ENCODE measurements at regions not wholly inside any gene's neighbourhood (a gene's known extent, or its start where the extent isn't known, plus 50 kb on each side); places are given as distances from the start of the nearest gene placed in this dataset.

DNA sequence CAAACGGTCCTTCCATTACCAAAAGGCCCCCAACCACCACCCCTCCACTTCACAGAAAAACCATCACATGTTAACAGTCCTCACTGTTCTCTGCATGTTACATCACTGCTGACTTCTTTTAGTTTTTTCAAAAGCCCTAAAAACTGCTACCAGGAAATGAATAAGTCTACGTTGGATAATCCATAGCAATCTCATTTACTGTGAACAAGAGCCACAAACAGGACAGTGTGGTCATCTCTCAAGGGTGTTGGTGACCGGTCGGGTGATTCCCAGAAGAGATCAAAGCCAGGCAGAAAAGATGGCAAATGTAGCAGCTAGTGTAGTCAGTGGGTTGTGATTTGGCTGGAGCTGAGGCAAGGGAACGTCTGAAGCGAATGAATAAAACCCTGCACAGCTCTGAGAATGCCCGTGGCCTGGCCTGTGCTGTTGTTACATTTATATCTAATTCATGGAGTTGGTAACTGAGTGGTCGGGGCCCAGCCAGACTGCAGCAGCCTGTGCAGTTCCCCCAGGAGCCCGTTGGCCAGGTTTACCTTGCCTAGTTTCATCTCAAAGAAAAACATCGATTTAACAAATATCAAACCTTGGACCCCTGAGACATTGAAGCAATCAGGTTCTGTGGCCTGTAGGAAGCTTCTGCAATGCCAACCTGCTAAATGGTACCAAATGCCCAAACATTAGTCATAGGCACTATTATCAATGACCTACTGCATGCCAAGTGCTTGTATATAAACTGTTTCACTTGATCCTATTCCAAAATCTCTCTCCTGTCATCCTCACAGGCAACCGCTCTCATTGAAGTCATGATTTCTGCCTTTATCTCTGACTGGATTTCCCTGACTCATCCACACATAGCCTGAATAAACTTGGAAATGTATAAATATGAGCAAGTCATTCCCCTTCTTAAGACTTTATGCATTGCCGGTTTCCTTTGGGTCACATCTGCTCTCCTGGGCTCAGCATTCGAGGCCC, 153.8 kb upstream of the SERP2 start:
- Mint-ChIP-seq H3K9me3 (no peaks in the 10 kb centered on the region), H3K27ac (no peak overlapping the region), H3K4me1 (peaks cover 4% of the 10 kb centered on the region), H3K4me3 (no peak overlapping the region), H3K27me3 (ENCODE audit: insufficient read depth, low read depth, poor library complexity) (peaks cover 2% of the 10 kb centered on the region), H3K36me3 (ENCODE audit: low read depth) (no peaks in the 10 kb centered on the region)
- H3K36me3 ChIP-seq (ENCODE audit: insufficient read depth): no peaks in the 10 kb centered on the region
- peaks cover 10% of the 10 kb centered on the region; the same call in 1 of the 2 replicates for H3K9me2 ChIP-seq (ENCODE audit: insufficient read depth)
- ATAC-seq: no peak
- no peak overlapping the region for H3K4me2 ChIP-seq
- H3K4me1 ChIP-seq (ENCODE audit: insufficient read depth): peaks cover 6% of the 10 kb centered on the region; the same call in 1 of the 2 replicates
- no peak overlapping the region for H3K4me3 ChIP-seq
- no peaks in the 10 kb centered on the region for H3K27me3 ChIP-seq (ENCODE audit: insufficient read depth)
- H3K79me2 ChIP-seq (replicated peaks; ENCODE audit: insufficient read depth): no peaks in the 10 kb centered on the region
- TF ChIP-seq, protein P1, sequence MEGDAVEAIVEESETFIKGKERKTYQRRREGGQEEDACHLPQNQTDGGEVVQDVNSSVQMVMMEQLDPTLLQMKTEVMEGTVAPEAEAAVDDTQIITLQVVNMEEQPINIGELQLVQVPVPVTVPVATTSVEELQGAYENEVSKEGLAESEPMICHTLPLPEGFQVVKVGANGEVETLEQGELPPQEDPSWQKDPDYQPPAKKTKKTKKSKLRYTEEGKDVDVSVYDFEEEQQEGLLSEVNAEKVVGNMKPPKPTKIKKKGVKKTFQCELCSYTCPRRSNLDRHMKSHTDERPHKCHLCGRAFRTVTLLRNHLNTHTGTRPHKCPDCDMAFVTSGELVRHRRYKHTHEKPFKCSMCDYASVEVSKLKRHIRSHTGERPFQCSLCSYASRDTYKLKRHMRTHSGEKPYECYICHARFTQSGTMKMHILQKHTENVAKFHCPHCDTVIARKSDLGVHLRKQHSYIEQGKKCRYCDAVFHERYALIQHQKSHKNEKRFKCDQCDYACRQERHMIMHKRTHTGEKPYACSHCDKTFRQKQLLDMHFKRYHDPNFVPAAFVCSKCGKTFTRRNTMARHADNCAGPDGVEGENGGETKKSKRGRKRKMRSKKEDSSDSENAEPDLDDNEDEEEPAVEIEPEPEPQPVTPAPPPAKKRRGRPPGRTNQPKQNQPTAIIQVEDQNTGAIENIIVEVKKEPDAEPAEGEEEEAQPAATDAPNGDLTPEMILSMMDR (conservative IDR thresholded peaks at IDR 0.05; ENCODE audit: low read depth in 2 of 2): no peak
- no peak for TF ChIP-seq ZNF331 (CRISPR knock-in tag; IDR thresholded peaks at IDR 0.05; ENCODE audit: low read depth)
- DNase-seq (ENCODE audit: low spot score): no peak
- H4K20me1 ChIP-seq (replicated peaks; ENCODE audit: insufficient read depth): no peaks in the 10 kb centered on the region
- H2AFZ ChIP-seq: no peak overlapping the region
- no peak overlapping the region for H3K27ac ChIP-seq (ENCODE audit: low read depth)
- no peaks in the 10 kb centered on the region for H3F3A ChIP-seq (replicated peaks; ENCODE audit: low read depth)

DNA sequence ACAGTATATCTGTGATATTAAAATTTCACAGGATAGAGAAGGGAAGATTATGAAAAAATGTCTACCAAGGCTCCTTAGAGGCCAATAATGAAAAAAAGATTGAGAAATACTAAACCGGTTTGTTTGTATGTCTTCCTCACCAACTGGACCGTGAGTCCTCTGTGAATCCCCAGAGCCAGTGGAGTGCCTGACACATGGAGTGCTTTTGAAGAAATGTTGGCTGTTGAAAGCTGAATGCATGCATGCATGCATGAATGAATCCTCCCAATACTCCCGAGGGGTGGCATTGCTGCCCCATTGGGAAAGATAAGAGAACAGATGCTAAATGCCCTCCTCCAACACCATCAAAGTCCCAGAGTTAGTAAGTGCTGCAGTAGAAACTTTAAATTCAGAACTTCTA, 152.7 kb upstream of the SERP2 start:
- Histone ChIP-seq H3K27me3 (ENCODE audit: insufficient read depth) (no peaks in the 10 kb centered on the region), H3K36me3 (ENCODE audit: insufficient read depth) (no peaks in the 10 kb centered on the region), H3K4me1 (ENCODE audit: insufficient read depth) (peaks cover 6% of the 10 kb centered on the region; the same call in 1 of the 2 replicates), H4K20me1 (replicated peaks; ENCODE audit: insufficient read depth) (no peaks in the 10 kb centered on the region), H3K4me3 (no peak overlapping the region), H2AFZ (no peak overlapping the region), H3K27ac (ENCODE audit: low read depth) (no peak overlapping the region), H3F3A (replicated peaks; ENCODE audit: low read depth) (no peaks in the 10 kb centered on the region), H3K9me2 (ENCODE audit: insufficient read depth) (peaks cover 21% of the 10 kb centered on the region; the same call in 1 of the 2 replicates), H3K79me2 (replicated peaks; ENCODE audit: insufficient read depth) (no peaks in the 10 kb centered on the region), H3K4me2 (no peak overlapping the region)
- Mint-ChIP-seq H3K27ac (no peak overlapping the region), H3K4me1 (peaks cover 4% of the 10 kb centered on the region), H3K27me3 (ENCODE audit: insufficient read depth, low read depth, poor library complexity) (peaks cover 2% of the 10 kb centered on the region), H3K36me3 (ENCODE audit: low read depth) (no peaks in the 10 kb centered on the region), H3K9me3 (no peaks in the 10 kb centered on the region), H3K4me3 (no peak overlapping the region)
- ATAC-seq (no peak), DNase-seq (ENCODE audit: low spot score) (no peak)
- TF ChIP-seq EZH2 (IDR thresholded peaks at IDR 0.05; ENCODE audit: low read depth, unreplicated experiment) (no peak), CREB1 (CRISPR knock-in tag; IDR thresholded peaks at IDR 0.05; ENCODE audit: low read depth) (no peak), ZNF114 (CRISPR knock-in tag; IDR thresholded peaks at IDR 0.05) (no peak), EZH2phosphoT487 (IDR thresholded peaks at IDR 0.05; ENCODE audit: unreplicated experiment) (no peak), ZNF331 (CRISPR knock-in tag; IDR thresholded peaks at IDR 0.05; ENCODE audit: low read depth) (no peak)
- TF ChIP-seq, protein P2, sequence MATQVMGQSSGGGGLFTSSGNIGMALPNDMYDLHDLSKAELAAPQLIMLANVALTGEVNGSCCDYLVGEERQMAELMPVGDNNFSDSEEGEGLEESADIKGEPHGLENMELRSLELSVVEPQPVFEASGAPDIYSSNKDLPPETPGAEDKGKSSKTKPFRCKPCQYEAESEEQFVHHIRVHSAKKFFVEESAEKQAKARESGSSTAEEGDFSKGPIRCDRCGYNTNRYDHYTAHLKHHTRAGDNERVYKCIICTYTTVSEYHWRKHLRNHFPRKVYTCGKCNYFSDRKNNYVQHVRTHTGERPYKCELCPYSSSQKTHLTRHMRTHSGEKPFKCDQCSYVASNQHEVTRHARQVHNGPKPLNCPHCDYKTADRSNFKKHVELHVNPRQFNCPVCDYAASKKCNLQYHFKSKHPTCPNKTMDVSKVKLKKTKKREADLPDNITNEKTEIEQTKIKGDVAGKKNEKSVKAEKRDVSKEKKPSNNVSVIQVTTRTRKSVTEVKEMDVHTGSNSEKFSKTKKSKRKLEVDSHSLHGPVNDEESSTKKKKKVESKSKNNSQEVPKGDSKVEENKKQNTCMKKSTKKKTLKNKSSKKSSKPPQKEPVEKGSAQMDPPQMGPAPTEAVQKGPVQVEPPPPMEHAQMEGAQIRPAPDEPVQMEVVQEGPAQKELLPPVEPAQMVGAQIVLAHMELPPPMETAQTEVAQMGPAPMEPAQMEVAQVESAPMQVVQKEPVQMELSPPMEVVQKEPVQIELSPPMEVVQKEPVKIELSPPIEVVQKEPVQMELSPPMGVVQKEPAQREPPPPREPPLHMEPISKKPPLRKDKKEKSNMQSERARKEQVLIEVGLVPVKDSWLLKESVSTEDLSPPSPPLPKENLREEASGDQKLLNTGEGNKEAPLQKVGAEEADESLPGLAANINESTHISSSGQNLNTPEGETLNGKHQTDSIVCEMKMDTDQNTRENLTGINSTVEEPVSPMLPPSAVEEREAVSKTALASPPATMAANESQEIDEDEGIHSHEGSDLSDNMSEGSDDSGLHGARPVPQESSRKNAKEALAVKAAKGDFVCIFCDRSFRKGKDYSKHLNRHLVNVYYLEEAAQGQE (IDR thresholded peaks at IDR 0.05; ENCODE audit: unreplicated experiment): no peak
- TF ChIP-seq, protein P3, sequence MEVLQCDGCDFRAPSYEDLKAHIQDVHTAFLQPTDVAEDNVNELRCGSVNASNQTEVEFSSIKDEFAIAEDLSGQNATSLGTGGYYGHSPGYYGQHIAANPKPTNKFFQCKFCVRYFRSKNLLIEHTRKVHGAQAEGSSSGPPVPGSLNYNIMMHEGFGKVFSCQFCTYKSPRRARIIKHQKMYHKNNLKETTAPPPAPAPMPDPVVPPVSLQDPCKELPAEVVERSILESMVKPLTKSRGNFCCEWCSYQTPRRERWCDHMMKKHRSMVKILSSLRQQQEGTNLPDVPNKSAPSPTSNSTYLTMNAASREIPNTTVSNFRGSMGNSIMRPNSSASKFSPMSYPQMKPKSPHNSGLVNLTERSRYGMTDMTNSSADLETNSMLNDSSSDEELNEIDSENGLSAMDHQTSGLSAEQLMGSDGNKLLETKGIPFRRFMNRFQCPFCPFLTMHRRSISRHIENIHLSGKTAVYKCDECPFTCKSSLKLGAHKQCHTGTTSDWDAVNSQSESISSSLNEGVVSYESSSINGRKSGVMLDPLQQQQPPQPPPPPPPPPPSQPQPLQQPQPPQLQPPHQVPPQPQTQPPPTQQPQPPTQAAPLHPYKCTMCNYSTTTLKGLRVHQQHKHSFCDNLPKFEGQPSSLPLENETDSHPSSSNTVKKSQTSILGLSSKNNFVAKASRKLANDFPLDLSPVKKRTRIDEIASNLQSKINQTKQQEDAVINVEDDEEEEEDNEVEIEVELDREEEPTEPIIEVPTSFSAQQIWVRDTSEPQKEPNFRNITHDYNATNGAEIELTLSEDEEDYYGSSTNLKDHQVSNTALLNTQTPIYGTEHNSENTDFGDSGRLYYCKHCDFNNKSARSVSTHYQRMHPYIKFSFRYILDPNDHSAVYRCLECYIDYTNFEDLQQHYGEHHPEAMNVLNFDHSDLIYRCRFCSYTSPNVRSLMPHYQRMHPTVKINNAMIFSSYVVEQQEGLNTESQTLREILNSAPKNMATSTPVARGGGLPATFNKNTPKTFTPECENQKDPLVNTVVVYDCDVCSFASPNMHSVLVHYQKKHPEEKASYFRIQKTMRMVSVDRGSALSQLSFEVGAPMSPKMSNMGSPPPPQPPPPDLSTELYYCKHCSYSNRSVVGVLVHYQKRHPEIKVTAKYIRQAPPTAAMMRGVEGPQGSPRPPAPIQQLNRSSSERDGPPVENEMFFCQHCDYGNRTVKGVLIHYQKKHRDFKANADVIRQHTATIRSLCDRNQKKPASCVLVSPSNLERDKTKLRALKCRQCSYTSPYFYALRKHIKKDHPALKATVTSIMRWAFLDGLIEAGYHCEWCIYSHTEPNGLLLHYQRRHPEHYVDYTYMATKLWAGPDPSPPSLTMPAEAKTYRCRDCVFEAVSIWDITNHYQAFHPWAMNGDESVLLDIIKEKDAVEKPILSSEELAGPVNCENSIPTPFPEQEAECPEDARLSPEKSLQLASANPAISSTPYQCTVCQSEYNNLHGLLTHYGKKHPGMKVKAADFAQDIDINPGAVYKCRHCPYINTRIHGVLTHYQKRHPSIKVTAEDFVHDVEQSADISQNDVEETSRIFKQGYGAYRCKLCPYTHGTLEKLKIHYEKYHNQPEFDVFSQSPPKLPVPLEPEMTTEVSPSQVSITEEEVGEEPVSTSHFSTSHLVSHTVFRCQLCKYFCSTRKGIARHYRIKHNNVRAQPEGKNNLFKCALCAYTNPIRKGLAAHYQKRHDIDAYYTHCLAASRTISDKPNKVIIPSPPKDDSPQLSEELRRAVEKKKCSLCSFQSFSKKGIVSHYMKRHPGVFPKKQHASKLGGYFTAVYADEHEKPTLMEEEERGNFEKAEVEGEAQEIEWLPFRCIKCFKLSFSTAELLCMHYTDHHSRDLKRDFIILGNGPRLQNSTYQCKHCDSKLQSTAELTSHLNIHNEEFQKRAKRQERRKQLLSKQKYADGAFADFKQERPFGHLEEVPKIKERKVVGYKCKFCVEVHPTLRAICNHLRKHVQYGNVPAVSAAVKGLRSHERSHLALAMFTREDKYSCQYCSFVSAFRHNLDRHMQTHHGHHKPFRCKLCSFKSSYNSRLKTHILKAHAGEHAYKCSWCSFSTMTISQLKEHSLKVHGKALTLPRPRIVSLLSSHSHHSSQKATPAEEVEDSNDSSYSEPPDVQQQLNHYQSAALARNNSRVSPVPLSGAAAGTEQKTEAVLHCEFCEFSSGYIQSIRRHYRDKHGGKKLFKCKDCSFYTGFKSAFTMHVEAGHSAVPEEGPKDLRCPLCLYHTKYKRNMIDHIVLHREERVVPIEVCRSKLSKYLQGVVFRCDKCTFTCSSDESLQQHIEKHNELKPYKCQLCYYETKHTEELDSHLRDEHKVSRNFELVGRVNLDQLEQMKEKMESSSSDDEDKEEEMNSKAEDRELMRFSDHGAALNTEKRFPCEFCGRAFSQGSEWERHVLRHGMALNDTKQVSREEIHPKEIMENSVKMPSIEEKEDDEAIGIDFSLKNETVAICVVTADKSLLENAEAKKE (CRISPR knock-in tag; IDR thresholded peaks at IDR 0.05): no peak
